Cardiac muscle cell (in vitro differentiated cells and primary cell): ENCODE measurements at regions not wholly inside any gene's neighbourhood (a gene's known extent, or its start where the extent isn't known, plus 50 kb on each side); places are given as distances from the start of the nearest gene placed in this dataset.
A peak's percentile ranks its signal among the peaks of the same experiment; 100 is the strongest.
"Not testable (repeated sequence)": the region's sequence is repeated elsewhere in the genome, so short reads cannot be mapped to it uniquely, and the experiment has no call there.

Experiments used
- DNase-seq, 2 donors: peaks; one replicate each; pipeline versions ENCODE4 v3.0.0 to v3.0.0-alpha.2; 2010 to 2017; ENCODE audit warnings: low read depth in 1 of 2, low spot score in 1 of 2
- H3K27ac ChIP-seq: fragments of 200-600 bp; sonication (generic); 2 replicates; pipeline ENCODE4 v1.5.1; 2016
- H3K27me3 ChIP-seq: fragments of 200-600 bp; sonication (generic); 2 replicates; pipeline ENCODE4 v1.6.0; 2016; ENCODE audit warnings: control low read depth
- H3K36me3 ChIP-seq: fragments of 200-600 bp; sonication (generic); 2 replicates; pipeline ENCODE4 v1.5.1; 2016; ENCODE audit warnings: control low read depth
- H3K4me1 ChIP-seq: fragments of 200-600 bp; sonication (generic); 2 replicates; pipeline ENCODE4 v1.8.1; 2017; ENCODE audit warnings: low read depth, mild to moderate bottlenecking, mixed run types
- H3K4me3 ChIP-seq: fragments of 200-600 bp; sonication (generic); 2 replicates; pipeline ENCODE4 v1.5.1; 2016; ENCODE audit warnings: mild to moderate bottlenecking
- H3K9me3 ChIP-seq: fragments of 200-600 bp; sonication (generic); 2 replicates; pipeline ENCODE4 v1.5.1; 2017; ENCODE audit warnings: low read depth, mild to moderate bottlenecking, control low read depth
- TF ChIP-seq, protein P1 (sequence below): IDR thresholded peaks from 2 replicates; pipeline ENCODE4 v1.5.1; 2012; ENCODE audit warnings: low read depth, mild to moderate bottlenecking, low read length

DNA sequence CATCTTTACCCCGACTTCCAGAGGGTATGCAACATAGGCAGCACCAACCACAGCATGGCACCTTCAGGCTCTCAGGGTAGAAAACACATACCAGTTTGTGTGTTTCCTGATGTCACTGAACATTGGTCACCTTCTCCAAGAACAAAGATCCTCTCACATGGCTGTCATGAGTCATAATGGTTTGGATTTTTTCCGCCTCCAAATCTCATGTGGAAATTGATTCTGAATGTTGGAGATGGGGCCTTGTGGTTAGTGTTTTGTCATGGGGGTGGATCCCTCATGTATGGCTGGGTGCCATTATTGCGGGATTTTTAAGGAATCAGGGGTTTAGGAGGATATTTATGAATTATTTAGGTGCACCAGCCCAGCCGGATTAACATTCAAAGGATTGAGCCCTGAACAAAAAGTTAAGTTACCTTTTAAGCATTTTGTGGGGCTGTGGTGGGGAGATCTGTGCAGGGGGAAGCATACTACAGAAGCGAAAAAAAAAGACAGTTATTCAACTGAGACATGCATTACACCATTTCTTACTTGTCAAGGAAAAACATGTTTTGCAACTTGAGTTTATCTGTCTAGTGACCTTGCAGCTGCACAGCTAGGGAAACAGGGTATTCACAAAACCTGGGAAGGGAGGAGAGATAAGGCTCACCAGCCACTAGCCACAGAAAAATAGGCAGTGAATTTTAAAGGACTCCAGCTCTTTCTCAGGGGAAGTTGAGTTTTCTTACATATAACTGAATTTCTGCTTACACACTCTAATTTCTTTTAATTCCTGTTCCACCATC, 774.1 kb upstream of the AUTS2 start:
- TF ChIP-seq, protein P1, sequence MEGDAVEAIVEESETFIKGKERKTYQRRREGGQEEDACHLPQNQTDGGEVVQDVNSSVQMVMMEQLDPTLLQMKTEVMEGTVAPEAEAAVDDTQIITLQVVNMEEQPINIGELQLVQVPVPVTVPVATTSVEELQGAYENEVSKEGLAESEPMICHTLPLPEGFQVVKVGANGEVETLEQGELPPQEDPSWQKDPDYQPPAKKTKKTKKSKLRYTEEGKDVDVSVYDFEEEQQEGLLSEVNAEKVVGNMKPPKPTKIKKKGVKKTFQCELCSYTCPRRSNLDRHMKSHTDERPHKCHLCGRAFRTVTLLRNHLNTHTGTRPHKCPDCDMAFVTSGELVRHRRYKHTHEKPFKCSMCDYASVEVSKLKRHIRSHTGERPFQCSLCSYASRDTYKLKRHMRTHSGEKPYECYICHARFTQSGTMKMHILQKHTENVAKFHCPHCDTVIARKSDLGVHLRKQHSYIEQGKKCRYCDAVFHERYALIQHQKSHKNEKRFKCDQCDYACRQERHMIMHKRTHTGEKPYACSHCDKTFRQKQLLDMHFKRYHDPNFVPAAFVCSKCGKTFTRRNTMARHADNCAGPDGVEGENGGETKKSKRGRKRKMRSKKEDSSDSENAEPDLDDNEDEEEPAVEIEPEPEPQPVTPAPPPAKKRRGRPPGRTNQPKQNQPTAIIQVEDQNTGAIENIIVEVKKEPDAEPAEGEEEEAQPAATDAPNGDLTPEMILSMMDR: no peak

DNA sequence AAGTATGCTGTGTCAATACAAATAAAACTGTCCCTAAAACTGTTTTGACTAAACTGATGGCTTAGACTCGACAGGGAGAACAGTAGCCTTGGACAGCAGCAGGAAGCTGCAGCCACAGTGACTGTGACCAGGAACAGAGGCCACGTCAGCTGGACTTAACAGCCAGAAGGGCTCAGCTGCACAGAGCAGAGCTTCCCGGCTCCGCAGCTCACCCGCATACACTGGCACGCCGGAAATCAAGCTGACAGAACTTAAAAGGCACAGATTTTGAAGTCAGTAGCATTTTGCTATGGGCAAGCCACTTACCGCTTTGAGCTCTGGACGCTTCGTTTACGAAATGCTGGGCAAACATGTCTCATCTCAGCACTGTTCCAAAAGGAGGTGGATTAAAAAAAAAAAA, 769.7 kb upstream of the AUTS2 start:
- no peak overlapping the region for H3K4me3 ChIP-seq
- no peaks in the 10 kb centered on the region for H3K4me1 ChIP-seq
- no peaks in the 10 kb centered on the region for H3K27me3 ChIP-seq
- TF ChIP-seq, protein P1: no peak
- H3K27ac ChIP-seq: no peak overlapping the region
- no peaks in the 10 kb centered on the region for H3K9me3 ChIP-seq
- no peak for DNase-seq
- H3K36me3 ChIP-seq: no peaks in the 10 kb centered on the region

More for the DNA sequence above, 774.1 kb upstream of the AUTS2 start:
- no peaks in the 10 kb centered on the region for H3K9me3 ChIP-seq
- H3K27ac ChIP-seq: no peak overlapping the region
- H3K4me3 ChIP-seq: no peak overlapping the region
- H3K27me3 ChIP-seq: no peaks in the 10 kb centered on the region
- peak in 1 of 2 donors; percentile 78 for DNase-seq
- no peaks in the 10 kb centered on the region for H3K4me1 ChIP-seq
- no peaks in the 10 kb centered on the region for H3K36me3 ChIP-seq

DNA sequence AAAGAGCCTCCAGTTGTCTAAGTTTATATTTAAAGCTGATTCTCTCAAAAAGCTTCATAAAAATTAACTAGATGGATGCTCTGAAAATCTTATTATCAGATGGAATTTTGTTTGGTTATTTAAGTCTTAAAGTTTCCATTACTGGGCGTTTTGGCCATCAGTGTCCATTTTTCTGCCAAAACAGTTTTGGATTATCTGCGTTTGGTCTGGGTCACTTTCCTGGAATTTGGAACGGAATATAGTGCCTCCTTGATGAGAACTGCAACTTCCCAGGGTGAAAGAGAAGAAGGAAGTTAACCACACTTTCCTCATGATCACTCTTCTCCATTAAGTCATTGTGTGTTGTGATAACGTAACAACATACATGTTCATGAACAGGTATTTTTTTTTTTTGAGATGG, 764.9 kb upstream of the AUTS2 start:
- H3K27ac ChIP-seq: no peak overlapping the region
- TF ChIP-seq, protein P1: no peak
- H3K27me3 ChIP-seq: no peaks in the 10 kb centered on the region
- no peak overlapping the region for H3K4me3 ChIP-seq
- H3K9me3 ChIP-seq: no peaks in the 10 kb centered on the region
- DNase-seq: peak in 1 of 2 donors; percentile 15
- no peaks in the 10 kb centered on the region for H3K36me3 ChIP-seq
- H3K4me1 ChIP-seq: no peaks in the 10 kb centered on the region

DNA sequence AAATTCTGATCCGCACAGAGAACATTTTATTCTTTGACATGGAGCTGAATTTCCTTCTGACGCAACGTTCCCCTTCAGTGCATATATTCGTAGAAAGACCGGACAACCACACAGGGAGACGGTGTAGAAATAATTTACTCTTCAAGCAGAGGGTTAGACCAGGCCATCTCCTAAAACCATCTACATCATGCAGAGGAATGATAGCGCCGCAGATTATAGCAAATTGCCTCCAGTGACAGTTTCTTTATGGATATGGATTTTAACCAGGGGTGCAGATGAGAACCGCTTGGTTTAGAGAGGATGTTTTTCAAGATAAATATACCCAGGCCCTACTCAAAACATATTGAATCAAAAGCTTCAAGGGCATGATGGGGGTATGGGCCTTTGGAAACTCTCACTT, 759.3 kb upstream of the AUTS2 start:
- no peaks in the 10 kb centered on the region for H3K9me3 ChIP-seq
- no peak overlapping the region for H3K4me3 ChIP-seq
- H3K36me3 ChIP-seq: no peaks in the 10 kb centered on the region
- DNase-seq: no peak
- no peaks in the 10 kb centered on the region for H3K27me3 ChIP-seq
- H3K4me1 ChIP-seq: no peaks in the 10 kb centered on the region
- TF ChIP-seq, protein P1: no peak
- no peak overlapping the region for H3K27ac ChIP-seq

DNA sequence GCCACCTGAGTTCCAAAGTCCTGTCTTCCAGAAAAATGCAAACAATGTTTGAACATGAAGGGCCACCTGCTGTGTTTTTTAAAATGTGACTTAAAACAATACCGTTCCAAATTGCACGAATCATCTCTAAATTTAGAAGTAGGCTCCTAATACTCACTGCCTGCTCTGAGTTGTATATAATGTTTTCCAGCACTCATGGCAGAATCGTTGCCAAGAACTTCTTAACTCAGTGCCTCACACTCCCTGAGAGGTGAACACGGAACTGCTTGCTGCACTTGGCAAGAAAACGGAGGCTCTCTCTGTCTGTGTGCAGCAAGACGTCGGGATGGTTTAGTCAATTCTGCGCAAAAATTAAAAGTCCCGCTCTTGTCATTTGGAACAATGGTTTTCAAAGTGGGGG, 757.3 kb upstream of the AUTS2 start:
- TF ChIP-seq, protein P1: no peak
- Histone ChIP-seq H3K4me1 (no peaks in the 10 kb centered on the region), H3K36me3 (no peaks in the 10 kb centered on the region), H3K9me3 (no peaks in the 10 kb centered on the region), H3K4me3 (no peak overlapping the region), H3K27ac (no peak overlapping the region), H3K27me3 (no peaks in the 10 kb centered on the region)
- peak in 1 of 2 donors; percentile 34 for DNase-seq

DNA sequence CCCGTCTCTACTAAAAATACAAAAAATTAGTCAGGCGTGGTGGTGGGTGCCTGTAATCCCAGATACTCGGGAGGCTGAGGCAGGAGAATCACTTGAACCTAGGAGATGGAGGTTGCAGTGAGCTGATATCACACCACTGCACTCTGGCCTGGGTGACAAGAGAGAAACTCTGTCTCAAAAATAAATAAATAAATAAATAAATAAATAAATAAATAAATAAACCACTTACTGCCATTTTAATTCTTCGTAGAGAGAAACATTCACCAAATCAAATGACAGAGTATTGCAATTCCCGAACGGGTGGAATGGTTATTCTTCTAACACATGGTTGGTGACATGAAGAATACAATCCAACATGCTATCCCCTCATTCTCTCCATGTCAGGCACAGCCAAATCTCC, 754.3 kb upstream of the AUTS2 start:
- not testable (repeated sequence) for H3K9me3 ChIP-seq, H3K27ac ChIP-seq, H3K4me1 ChIP-seq, H3K4me3 ChIP-seq, H3K36me3 ChIP-seq, DNase-seq, H3K27me3 ChIP-seq
